ENCODE measurements at regions not wholly inside any gene's neighbourhood (a gene's known extent, or its start where the extent isn't known, plus 50 kb on each side); places are given as distances from the start of the nearest gene placed in this dataset.

DNA sequence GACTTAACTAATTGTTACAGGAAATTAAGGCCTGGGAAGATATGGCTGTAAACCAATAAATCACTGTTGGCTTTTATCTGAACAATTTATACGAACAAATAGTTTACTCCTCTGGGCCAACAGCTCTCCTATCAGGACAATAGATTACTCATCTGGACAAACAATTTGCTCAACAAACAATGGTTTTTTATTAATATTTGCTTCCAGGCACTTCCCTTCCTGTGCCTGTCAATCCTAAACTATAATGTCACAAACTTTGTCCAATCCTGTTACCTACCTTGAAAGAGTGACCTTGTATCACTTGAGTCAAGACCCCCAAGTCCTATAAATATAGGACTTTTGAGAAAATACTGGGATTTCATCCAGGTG, 87.6 kb upstream of the OR9Q1 start:
- CTCF ChIA-PET: no interaction called here
- no peak overlapping the region for H3K4me3 ChIP-seq (ENCODE audit: low read depth, low read length)
- H3K27ac ChIP-seq (ENCODE audit: extremely low read depth, low read depth, low read length): no peak overlapping the region
- POLR2A ChIA-PET: no interaction called here
- no peaks in the 10 kb centered on the region for H3K4me1 ChIP-seq (ENCODE audit: control insufficient read depth, insufficient read depth, low read length)
- TF ChIP-seq ZNF350 (tag by site-specific recombination; IDR thresholded peaks at IDR 0.05) (no peak), FEZF1 (tag by site-specific recombination; IDR thresholded peaks at IDR 0.05) (no peak), ZNF555 (tag by site-specific recombination; conservative IDR thresholded peaks at IDR 0.05) (no peak), ZNF791 (tag by site-specific recombination; IDR thresholded peaks at IDR 0.05) (no peak), ZNF202 (tag by site-specific recombination; IDR thresholded peaks at IDR 0.05; ENCODE audit: borderline replicate concordance) (no peak), ZBTB48 (tag by site-specific recombination; IDR thresholded peaks at IDR 0.05) (no peak), TCF7L2 (IDR thresholded peaks at IDR 0.05; ENCODE audit: borderline replicate concordance, low read depth, low read length) (no peak), ZNF155 (tag by site-specific recombination; IDR thresholded peaks at IDR 0.05) (no peak), ZNF169 (tag by site-specific recombination; IDR thresholded peaks at IDR 0.05) (no peak), ZNF549 (tag by site-specific recombination; IDR thresholded peaks at IDR 0.05) (no peak), KLF1 (tag by site-specific recombination; IDR thresholded peaks at IDR 0.05) (no peak), OVOL3 (tag by site-specific recombination; IDR thresholded peaks at IDR 0.05) (no peak)
- TF ChIP-seq, protein P1, sequence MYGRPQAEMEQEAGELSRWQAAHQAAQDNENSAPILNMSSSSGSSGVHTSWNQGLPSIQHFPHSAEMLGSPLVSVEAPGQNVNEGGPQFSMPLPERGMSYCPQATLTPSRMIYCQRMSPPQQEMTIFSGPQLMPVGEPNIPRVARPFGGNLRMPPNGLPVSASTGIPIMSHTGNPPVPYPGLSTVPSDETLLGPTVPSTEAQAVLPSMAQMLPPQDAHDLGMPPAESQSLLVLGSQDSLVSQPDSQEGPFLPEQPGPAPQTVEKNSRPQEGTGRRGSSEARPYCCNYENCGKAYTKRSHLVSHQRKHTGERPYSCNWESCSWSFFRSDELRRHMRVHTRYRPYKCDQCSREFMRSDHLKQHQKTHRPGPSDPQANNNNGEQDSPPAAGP (tag by site-specific recombination; IDR thresholded peaks at IDR 0.05): no peak
- no peaks in the 10 kb centered on the region for H3K9me3 ChIP-seq (ENCODE audit: control insufficient read depth, insufficient read depth, low read depth, low read length)
- no peaks in the 10 kb centered on the region for H3K36me3 ChIP-seq (ENCODE audit: control insufficient read depth in 2 of 2, insufficient read depth in 1 of 2, low read length in 2 of 2)

DNA sequence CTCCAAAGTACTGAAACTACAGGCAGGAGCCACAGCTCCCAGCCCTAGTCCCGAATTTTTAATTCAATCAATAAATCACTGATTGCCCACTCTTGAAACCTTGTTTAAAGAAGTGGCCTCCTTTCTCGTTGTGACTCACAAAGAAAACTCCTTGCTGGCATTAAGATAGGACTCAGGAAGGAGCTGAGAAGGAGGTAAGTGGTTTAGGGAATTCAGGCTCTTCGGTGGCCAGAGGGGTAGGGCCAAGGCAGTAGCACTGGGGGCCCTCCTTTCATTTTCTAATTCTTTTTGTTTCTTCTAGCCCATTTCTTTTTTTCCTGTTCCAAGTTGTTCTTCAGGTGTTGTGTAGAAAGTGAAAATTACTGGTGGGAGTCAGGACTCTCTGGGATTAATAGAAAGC, 86.2 kb upstream of the OR9Q1 start:
- Histone ChIP-seq H3K27ac (ENCODE audit: extremely low read depth, low read depth, low read length) (no peak overlapping the region), H3K4me3 (ENCODE audit: low read depth, low read length) (no peak overlapping the region), H3K9me3 (ENCODE audit: control insufficient read depth, insufficient read depth, low read depth, low read length) (no peaks in the 10 kb centered on the region), H3K4me1 (ENCODE audit: control insufficient read depth, insufficient read depth, low read length) (no peaks in the 10 kb centered on the region), H3K36me3 (ENCODE audit: control insufficient read depth in 2 of 2, insufficient read depth in 1 of 2, low read length in 2 of 2) (no peaks in the 10 kb centered on the region)
- ChIA-PET POLR2A (no interaction called here), CTCF (interaction anchor here (0.6 to 0.7 kb wide), 2 partner anchors 16 to 285 kb away, joined by 3 to 4 read pairs; no protein-coding TSS in a partner anchor)
- no peak for TF ChIP-seq ZNF157 (tag by site-specific recombination; IDR thresholded peaks at IDR 0.05)
- no peak for TF ChIP-seq ZNF707 (tag by site-specific recombination; IDR thresholded peaks at IDR 0.05)
- TF ChIP-seq, protein P2, sequence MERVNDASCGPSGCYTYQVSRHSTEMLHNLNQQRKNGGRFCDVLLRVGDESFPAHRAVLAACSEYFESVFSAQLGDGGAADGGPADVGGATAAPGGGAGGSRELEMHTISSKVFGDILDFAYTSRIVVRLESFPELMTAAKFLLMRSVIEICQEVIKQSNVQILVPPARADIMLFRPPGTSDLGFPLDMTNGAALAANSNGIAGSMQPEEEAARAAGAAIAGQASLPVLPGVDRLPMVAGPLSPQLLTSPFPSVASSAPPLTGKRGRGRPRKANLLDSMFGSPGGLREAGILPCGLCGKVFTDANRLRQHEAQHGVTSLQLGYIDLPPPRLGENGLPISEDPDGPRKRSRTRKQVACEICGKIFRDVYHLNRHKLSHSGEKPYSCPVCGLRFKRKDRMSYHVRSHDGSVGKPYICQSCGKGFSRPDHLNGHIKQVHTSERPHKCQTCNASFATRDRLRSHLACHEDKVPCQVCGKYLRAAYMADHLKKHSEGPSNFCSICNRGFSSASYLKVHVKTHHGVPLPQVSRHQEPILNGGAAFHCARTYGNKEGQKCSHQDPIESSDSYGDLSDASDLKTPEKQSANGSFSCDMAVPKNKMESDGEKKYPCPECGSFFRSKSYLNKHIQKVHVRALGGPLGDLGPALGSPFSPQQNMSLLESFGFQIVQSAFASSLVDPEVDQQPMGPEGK (tag by site-specific recombination; IDR thresholded peaks at IDR 0.05): no peak
- TF ChIP-seq ZNF335 (tag by site-specific recombination; conservative IDR thresholded peaks at IDR 0.05): no peak
- TF ChIP-seq, protein P3, sequence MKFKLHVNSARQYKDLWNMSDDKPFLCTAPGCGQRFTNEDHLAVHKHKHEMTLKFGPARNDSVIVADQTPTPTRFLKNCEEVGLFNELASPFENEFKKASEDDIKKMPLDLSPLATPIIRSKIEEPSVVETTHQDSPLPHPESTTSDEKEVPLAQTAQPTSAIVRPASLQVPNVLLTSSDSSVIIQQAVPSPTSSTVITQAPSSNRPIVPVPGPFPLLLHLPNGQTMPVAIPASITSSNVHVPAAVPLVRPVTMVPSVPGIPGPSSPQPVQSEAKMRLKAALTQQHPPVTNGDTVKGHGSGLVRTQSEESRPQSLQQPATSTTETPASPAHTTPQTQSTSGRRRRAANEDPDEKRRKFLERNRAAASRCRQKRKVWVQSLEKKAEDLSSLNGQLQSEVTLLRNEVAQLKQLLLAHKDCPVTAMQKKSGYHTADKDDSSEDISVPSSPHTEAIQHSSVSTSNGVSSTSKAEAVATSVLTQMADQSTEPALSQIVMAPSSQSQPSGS (tag by site-specific recombination; IDR thresholded peaks at IDR 0.05; ENCODE audit: low read depth): no peak
- no peak for TF ChIP-seq SP3 (tag by site-specific recombination; IDR thresholded peaks at IDR 0.05)
- TF ChIP-seq ZBTB17 (tag by site-specific recombination; IDR thresholded peaks at IDR 0.05): no peak
- TF ChIP-seq, protein P4, sequence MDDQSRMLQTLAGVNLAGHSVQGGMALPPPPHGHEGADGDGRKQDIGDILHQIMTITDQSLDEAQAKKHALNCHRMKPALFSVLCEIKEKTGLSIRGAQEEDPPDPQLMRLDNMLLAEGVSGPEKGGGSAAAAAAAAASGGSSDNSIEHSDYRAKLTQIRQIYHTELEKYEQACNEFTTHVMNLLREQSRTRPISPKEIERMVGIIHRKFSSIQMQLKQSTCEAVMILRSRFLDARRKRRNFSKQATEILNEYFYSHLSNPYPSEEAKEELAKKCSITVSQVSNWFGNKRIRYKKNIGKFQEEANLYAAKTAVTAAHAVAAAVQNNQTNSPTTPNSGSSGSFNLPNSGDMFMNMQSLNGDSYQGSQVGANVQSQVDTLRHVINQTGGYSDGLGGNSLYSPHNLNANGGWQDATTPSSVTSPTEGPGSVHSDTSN (CRISPR knock-in tag; IDR thresholded peaks at IDR 0.05): no peak
- no peak for TF ChIP-seq ZNF837 (tag by site-specific recombination; IDR thresholded peaks at IDR 0.05)
- TF ChIP-seq, protein P5, sequence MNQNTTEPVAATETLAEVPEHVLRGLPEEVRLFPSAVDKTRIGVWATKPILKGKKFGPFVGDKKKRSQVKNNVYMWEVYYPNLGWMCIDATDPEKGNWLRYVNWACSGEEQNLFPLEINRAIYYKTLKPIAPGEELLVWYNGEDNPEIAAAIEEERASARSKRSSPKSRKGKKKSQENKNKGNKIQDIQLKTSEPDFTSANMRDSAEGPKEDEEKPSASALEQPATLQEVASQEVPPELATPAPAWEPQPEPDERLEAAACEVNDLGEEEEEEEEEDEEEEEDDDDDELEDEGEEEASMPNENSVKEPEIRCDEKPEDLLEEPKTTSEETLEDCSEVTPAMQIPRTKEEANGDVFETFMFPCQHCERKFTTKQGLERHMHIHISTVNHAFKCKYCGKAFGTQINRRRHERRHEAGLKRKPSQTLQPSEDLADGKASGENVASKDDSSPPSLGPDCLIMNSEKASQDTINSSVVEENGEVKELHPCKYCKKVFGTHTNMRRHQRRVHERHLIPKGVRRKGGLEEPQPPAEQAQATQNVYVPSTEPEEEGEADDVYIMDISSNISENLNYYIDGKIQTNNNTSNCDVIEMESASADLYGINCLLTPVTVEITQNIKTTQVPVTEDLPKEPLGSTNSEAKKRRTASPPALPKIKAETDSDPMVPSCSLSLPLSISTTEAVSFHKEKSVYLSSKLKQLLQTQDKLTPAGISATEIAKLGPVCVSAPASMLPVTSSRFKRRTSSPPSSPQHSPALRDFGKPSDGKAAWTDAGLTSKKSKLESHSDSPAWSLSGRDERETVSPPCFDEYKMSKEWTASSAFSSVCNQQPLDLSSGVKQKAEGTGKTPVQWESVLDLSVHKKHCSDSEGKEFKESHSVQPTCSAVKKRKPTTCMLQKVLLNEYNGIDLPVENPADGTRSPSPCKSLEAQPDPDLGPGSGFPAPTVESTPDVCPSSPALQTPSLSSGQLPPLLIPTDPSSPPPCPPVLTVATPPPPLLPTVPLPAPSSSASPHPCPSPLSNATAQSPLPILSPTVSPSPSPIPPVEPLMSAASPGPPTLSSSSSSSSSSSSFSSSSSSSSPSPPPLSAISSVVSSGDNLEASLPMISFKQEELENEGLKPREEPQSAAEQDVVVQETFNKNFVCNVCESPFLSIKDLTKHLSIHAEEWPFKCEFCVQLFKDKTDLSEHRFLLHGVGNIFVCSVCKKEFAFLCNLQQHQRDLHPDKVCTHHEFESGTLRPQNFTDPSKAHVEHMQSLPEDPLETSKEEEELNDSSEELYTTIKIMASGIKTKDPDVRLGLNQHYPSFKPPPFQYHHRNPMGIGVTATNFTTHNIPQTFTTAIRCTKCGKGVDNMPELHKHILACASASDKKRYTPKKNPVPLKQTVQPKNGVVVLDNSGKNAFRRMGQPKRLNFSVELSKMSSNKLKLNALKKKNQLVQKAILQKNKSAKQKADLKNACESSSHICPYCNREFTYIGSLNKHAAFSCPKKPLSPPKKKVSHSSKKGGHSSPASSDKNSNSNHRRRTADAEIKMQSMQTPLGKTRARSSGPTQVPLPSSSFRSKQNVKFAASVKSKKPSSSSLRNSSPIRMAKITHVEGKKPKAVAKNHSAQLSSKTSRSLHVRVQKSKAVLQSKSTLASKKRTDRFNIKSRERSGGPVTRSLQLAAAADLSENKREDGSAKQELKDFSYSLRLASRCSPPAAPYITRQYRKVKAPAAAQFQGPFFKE (tag by site-specific recombination; IDR thresholded peaks at IDR 0.05; ENCODE audit: borderline replicate concordance): no peak
- no peak for TF ChIP-seq TCF7L2 (IDR thresholded peaks at IDR 0.05; ENCODE audit: borderline replicate concordance, low read depth, low read length)
